Neuronal stem cell (in vitro differentiated cells): ENCODE measurements at regions not wholly inside any gene's neighbourhood (a gene's known extent, or its start where the extent isn't known, plus 50 kb on each side); places are given as distances from the start of the nearest gene placed in this dataset.

Source experiments
- DNase-seq: peaks from one replicate; pipeline ENCODE4 v3.0.0-alpha.2; 2013; ENCODE audit warnings: low spot score
- H2AFZ ChIP-seq: one replicate; pipeline ENCODE4 v1.6.1; 2013; ENCODE audit warnings: mild to moderate bottlenecking, low read length, inconsistent platforms
- H2AK5ac ChIP-seq: 2 replicates; pipeline ENCODE4 v1.6.1; 2013; ENCODE audit warnings: low read depth, mild to moderate bottlenecking, inconsistent platforms, low read length, moderate library complexity, mixed read lengths
- H2BK120ac ChIP-seq: 2 replicates; pipeline ENCODE4 v1.6.1; 2013; ENCODE audit warnings: low read depth, mild to moderate bottlenecking, inconsistent platforms, low read length, moderate library complexity, mixed read lengths
- H2BK12ac ChIP-seq: one replicate; pipeline ENCODE4 v1.6.1; 2013; ENCODE audit warnings: low read length, inconsistent platforms
- H2BK15ac ChIP-seq: 2 replicates; pipeline ENCODE4 v1.6.1; 2013; ENCODE audit warnings: mild to moderate bottlenecking, low read length, inconsistent platforms, mixed read lengths
- H2BK5ac ChIP-seq: one replicate; pipeline ENCODE4 v1.6.1; 2013; ENCODE audit warnings: inconsistent platforms, mild to moderate bottlenecking, low read length, moderate library complexity
- H3K14ac ChIP-seq: one replicate; pipeline ENCODE4 v1.6.1; 2013; ENCODE audit warnings: low read length, inconsistent platforms
- H3K18ac ChIP-seq: 2 replicates; pipeline ENCODE4 v1.6.1; 2013; ENCODE audit warnings: low read length, inconsistent platforms
- H3K23ac ChIP-seq: 2 replicates; pipeline ENCODE4 v1.6.1; 2013; ENCODE audit warnings: low read depth, mild to moderate bottlenecking, mixed read lengths, low read length, inconsistent platforms; ENCODE audit not compliant: poor library complexity
- H3K27ac ChIP-seq: replicated peaks from 3 replicates; pipeline ENCODE4 v1.5.1; 2013; ENCODE audit warnings: low read length, inconsistent platforms
- H3K27me3 ChIP-seq, 3 experiments: 2 replicates each; pipeline ENCODE4 v1.6.1; 2013; ENCODE audit warnings: low read length in 3 of 3, mild to moderate bottlenecking in 2 of 3, inconsistent platforms in 1 of 3, low read depth in 1 of 3, mixed read lengths in 1 of 3, moderate library complexity in 1 of 3; ENCODE audit not compliant: control insufficient read depth in 3 of 3, insufficient read depth in 3 of 3
- H3K36me3 ChIP-seq, 2 donors: replicated peaks in 1 of 2; 2 replicates each; pipeline ENCODE4 v1.6.1; 2013; ENCODE audit warnings: low read length in 2 of 2; ENCODE audit not compliant: control insufficient read depth in 2 of 2, insufficient read depth in 2 of 2
- H3K4ac ChIP-seq: 2 replicates; pipeline ENCODE4 v1.6.1; 2013; ENCODE audit warnings: inconsistent platforms, mild to moderate bottlenecking, low read length, moderate library complexity
- H3K4me1 ChIP-seq, 2 donors: 1 replicate in 1 of 2; 2 replicates in 1 of 2; pipeline ENCODE4 v1.6.1; 2013; ENCODE audit warnings: low read length in 2 of 2, low read depth in 1 of 2; ENCODE audit not compliant: control insufficient read depth in 2 of 2, insufficient read depth in 1 of 2
- H3K4me2 ChIP-seq: one replicate; pipeline ENCODE4 v1.6.1; 2013; ENCODE audit warnings: mild to moderate bottlenecking, low read length, inconsistent platforms; ENCODE audit not compliant: insufficient read depth, poor library complexity, severe bottlenecking
- H3K4me3 ChIP-seq, 2 donors: 2 replicates each; pipeline ENCODE4 v1.5.1; 2013; ENCODE audit warnings: low read length in 2 of 2, mild to moderate bottlenecking in 2 of 2, inconsistent platforms in 1 of 2, moderate library complexity in 1 of 2
- H3K79me1 ChIP-seq: one replicate; pipeline ENCODE4 v1.6.1; 2013; ENCODE audit warnings: low read depth, mild to moderate bottlenecking, inconsistent platforms, low read length, moderate library complexity
- H3K9ac ChIP-seq: one replicate; pipeline ENCODE4 v1.6.1; 2013; ENCODE audit warnings: mild to moderate bottlenecking, low read depth, low read length, inconsistent platforms; ENCODE audit not compliant: poor library complexity
- H3K9me3 ChIP-seq, 2 donors: replicated peaks in 1 of 2; 2 replicates each; pipeline versions ENCODE3 to v1.6.1; 2013; ENCODE audit warnings: low read length in 2 of 2, mild to moderate bottlenecking in 2 of 2, inconsistent platforms in 1 of 2, low read depth in 1 of 2, mixed read lengths in 1 of 2, moderate library complexity in 1 of 2; ENCODE audit not compliant: control insufficient read depth in 2 of 2, insufficient read depth in 1 of 2
- H4K8ac ChIP-seq: one replicate; pipeline ENCODE4 v1.6.1; 2013; ENCODE audit warnings: low read depth, mild to moderate bottlenecking, inconsistent platforms, low read length, moderate library complexity
- H4K91ac ChIP-seq: one replicate; pipeline ENCODE4 v1.6.1; 2013; ENCODE audit warnings: low read length, low read depth, mild to moderate bottlenecking, inconsistent platforms; ENCODE audit not compliant: poor library complexity
- WGBS, 2 donors: extraction: QIAGEN DNeasy Blood & Tissue Kit; methylation state at CpG; one replicate each; pipeline ENCODE4 v1.1.7; 2013; ENCODE audit warnings: missing lambda C conversion rate in 2 of 2, mixed read lengths in 1 of 2; ENCODE audit not compliant: insufficient read length in 2 of 2, insufficient replicate concordance in 1 of 2; ENCODE audit errors: extremely low coverage in 2 of 2; 5-methylcytosine and 5-hydroxymethylcytosine counted together

GRCh38 chr11:42595876-42596275 is 715.9 kb upstream of the API5 start:
- Histone ChIP-seq H4K8ac (no peak overlapping the region), H3K9ac (no peak overlapping the region), H2AK5ac (no peak overlapping the region), H2BK15ac (no peak overlapping the region), H3K14ac (no peak overlapping the region), H3K27me3 (no peaks in the 10 kb centered on the region), H3K18ac (no peak overlapping the region), H4K91ac (no peak overlapping the region), H3K4ac (no peak overlapping the region), H3K9me3 (no peaks in the 10 kb centered on the region), H2BK5ac (no peak overlapping the region), H3K4me1 (peaks cover 0 to 10% of the 10 kb centered on the region in 2 donors), H3K36me3 (no peaks in the 10 kb centered on the region), H2BK12ac (no peak overlapping the region), H3K79me1 (no peaks in the 10 kb centered on the region), H3K4me2 (no peak overlapping the region), H3K23ac (no peak overlapping the region), H3K27ac (no peak overlapping the region), H2AFZ (no peak overlapping the region), H3K4me3 (no peak overlapping the region), H2BK120ac (no peak overlapping the region)
- no CpG with 5 or more reads among the region's 2 CpGs for WGBS, 2 donors
- DNase-seq: peak; percentile 5

- Histone ChIP-seq H3K9me3 (no peaks in the 10 kb centered on the region), H3K27me3 (no peaks in the 10 kb centered on the region), H2BK120ac (no peak overlapping the region), H2AFZ (no peak overlapping the region), H4K91ac (no peak overlapping the region), H4K8ac (no peak overlapping the region), H3K79me1 (no peaks in the 10 kb centered on the region), H2AK5ac (no peak overlapping the region), H3K4me3 (no peak overlapping the region), H2BK5ac (no peak overlapping the region), H3K27ac (no peak overlapping the region), H3K4ac (no peak overlapping the region), H3K4me2 (no peak overlapping the region), H3K36me3 (no peaks in the 10 kb centered on the region), H2BK15ac (no peak overlapping the region), H3K18ac (no peak overlapping the region), H3K23ac (no peak overlapping the region), H3K14ac (no peak overlapping the region), H3K4me1 (peaks cover 0 to 8% of the 10 kb centered on the region in 2 donors), H3K9ac (no peak overlapping the region), H2BK12ac (no peak overlapping the region)
- no peak for DNase-seq
- no CpG with 5 or more reads among the region's 7 CpGs for WGBS, 2 donors
These were observed 715.1 kb upstream of the API5 start for GRCh38 chr11:42596576-42597145.

- H3K9ac ChIP-seq: no peak overlapping the region
- no peak overlapping the region for H2BK12ac ChIP-seq
- no peak overlapping the region for H2BK120ac ChIP-seq
- H3K4me3 ChIP-seq: no peak overlapping the region
- H3K79me1 ChIP-seq: no peaks in the 10 kb centered on the region
- no peak overlapping the region for H2BK5ac ChIP-seq
- no peak overlapping the region for H3K18ac ChIP-seq
- H3K4ac ChIP-seq: no peak overlapping the region
- no peak overlapping the region for H3K23ac ChIP-seq
- H3K4me1 ChIP-seq: peaks cover 0 to 7% of the 10 kb centered on the region in 2 donors
- no peak overlapping the region for H4K91ac ChIP-seq
- no peak overlapping the region for H4K8ac ChIP-seq
- no peaks in the 10 kb centered on the region for H3K27me3 ChIP-seq
- H2AK5ac ChIP-seq: no peak overlapping the region
- no CpG with 5 or more reads among the region's 3 CpGs for WGBS, 2 donors
- no peak overlapping the region for H2AFZ ChIP-seq
- H3K14ac ChIP-seq: no peak overlapping the region
- H2BK15ac ChIP-seq: no peak overlapping the region
- no peak overlapping the region for H3K4me2 ChIP-seq
- no peak for DNase-seq
- no peaks in the 10 kb centered on the region for H3K36me3 ChIP-seq
- no peak overlapping the region for H3K27ac ChIP-seq
- H3K9me3 ChIP-seq: no peaks in the 10 kb centered on the region
These were observed 713.5 kb upstream of the API5 start for GRCh38 chr11:42598341-42598740.

- H2BK15ac ChIP-seq: no peak overlapping the region
- H4K8ac ChIP-seq: no peak overlapping the region
- DNase-seq: no peak
- WGBS, 2 donors: no CpG with 5 or more reads among the region's 2 CpGs
- H2AK5ac ChIP-seq: no peak overlapping the region
- no peaks in the 10 kb centered on the region for H3K27me3 ChIP-seq
- no peaks in the 10 kb centered on the region for H3K9me3 ChIP-seq
- H3K9ac ChIP-seq: no peak overlapping the region
- no peaks in the 10 kb centered on the region for H3K36me3 ChIP-seq
- H2AFZ ChIP-seq: no peak overlapping the region
- no peak overlapping the region for H3K4me3 ChIP-seq
- H3K79me1 ChIP-seq: no peaks in the 10 kb centered on the region
- no peak overlapping the region for H2BK12ac ChIP-seq
- H3K18ac ChIP-seq: no peak overlapping the region
- no peak overlapping the region for H3K27ac ChIP-seq
- no peak overlapping the region for H2BK5ac ChIP-seq
- no peak overlapping the region for H3K14ac ChIP-seq
- H3K4me2 ChIP-seq: no peak overlapping the region
- H2BK120ac ChIP-seq: no peak overlapping the region
- no peak overlapping the region for H3K4ac ChIP-seq
- H3K4me1 ChIP-seq: peaks cover 0 to 5% of the 10 kb centered on the region in 2 donors
- H4K91ac ChIP-seq: no peak overlapping the region
- H3K23ac ChIP-seq: no peak overlapping the region
These were observed 691.0 kb upstream of the API5 start for GRCh38 chr11:42620796-42621195.
